RWPE1 (cell line): ENCODE measurements at regions not wholly inside any gene's neighbourhood (a gene's known extent, or its start where the extent isn't known, plus 50 kb on each side); places are given as distances from the start of the nearest gene placed in this dataset.

Source experiments
- CTCF ChIA-PET: fragments of 350-600 bp; sonication (Branson Sonifier 250); formaldehyde crosslinking; extraction: SDS; loops from one replicate; lab custom pipeline; 2021; lab: Yijun Ruan, JAX
- POLR2A ChIA-PET: fragments of 400-600 bp; formaldehyde crosslinking; extraction: SDS; loops from one replicate; lab custom pipeline; 2020; ENCODE audit warnings: antibody characterized with exemption; ENCODE audit not compliant: low non-redundant PET; lab: Yijun Ruan, JAX
- DNase-seq: peaks from one replicate; pipeline ENCODE4 v3.0.0; 2012; ENCODE audit warnings: low spot score
- H3K27ac ChIP-seq: fragments of 450-650 bp; 2 replicates; pipeline ENCODE4 v1.5.1; 2017
- TF ChIP-seq, protein P1 (sequence below): fragments of 450-650 bp; conservative IDR thresholded peaks from 2 replicates; pipeline ENCODE4 v1.5.1; 2017; ENCODE audit warnings: low read depth, mild to moderate bottlenecking

DNA sequence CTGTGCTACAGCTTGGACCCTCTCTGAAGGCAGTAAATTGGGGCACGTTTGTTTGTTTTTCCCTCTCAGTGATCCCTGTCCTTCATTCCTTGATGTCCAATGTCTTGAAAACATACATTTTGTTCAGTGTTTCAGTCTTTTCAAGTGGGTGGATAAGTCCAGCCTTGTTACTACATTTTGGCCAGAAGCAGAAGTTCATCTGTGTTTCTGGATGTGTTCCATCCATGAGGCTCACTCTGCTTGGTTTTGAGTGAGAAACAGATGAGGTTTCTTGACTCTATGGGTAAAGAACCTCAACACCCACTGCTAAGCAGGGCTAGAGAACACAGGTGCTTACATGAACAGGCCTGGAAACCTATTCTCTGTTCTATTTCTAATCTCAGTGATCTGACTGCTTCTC is 74.5 kb upstream of the RFX8 start:
- no peak for DNase-seq
- H3K27ac ChIP-seq = no peak overlapping the region
- TF ChIP-seq, protein P1, sequence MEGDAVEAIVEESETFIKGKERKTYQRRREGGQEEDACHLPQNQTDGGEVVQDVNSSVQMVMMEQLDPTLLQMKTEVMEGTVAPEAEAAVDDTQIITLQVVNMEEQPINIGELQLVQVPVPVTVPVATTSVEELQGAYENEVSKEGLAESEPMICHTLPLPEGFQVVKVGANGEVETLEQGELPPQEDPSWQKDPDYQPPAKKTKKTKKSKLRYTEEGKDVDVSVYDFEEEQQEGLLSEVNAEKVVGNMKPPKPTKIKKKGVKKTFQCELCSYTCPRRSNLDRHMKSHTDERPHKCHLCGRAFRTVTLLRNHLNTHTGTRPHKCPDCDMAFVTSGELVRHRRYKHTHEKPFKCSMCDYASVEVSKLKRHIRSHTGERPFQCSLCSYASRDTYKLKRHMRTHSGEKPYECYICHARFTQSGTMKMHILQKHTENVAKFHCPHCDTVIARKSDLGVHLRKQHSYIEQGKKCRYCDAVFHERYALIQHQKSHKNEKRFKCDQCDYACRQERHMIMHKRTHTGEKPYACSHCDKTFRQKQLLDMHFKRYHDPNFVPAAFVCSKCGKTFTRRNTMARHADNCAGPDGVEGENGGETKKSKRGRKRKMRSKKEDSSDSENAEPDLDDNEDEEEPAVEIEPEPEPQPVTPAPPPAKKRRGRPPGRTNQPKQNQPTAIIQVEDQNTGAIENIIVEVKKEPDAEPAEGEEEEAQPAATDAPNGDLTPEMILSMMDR = no peak
- ChIA-PET POLR2A (no interaction called here), CTCF (no interaction called here)

DNA sequence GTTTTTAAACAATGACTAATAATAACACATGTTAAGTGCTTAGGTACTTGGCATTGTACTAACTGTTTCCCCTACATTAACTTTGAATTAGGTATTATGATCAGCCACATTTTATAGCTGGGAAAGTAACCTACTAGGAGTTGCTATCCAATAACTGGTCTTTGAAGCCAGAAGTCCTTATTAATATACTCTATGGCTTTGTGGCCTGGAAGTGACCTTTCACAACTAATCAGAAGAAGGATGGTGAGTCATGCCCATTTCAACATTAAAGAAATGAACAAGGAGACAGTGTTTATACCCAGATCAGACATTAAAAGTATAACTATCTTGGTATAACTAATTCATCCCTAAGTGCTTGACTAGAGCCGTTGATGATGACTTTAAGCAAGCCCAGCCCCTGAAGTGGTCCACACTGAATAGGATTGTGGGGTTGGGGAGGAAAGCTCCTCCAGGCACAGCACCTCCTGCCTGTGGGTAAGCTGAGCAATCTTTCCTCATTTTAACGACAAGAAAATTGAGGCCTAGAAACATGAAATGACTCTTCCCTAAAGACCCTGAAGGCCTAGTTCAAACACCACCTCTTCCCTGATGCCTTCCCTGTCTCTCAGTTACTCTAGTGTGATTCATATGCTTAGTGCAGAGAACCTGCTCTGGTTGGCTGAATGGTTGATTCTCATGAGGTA is 71.6 kb upstream of the RFX8 start:
- H3K27ac ChIP-seq = no peak overlapping the region
- ChIA-PET POLR2A (no interaction called here), CTCF (interaction anchor here (0.6 kb wide), 1 partner anchor 469 kb away, joined by 3 read pairs; no protein-coding TSS in a partner anchor)
- TF ChIP-seq, protein P1 = no peak
- peak; percentile 59 for DNase-seq

DNA sequence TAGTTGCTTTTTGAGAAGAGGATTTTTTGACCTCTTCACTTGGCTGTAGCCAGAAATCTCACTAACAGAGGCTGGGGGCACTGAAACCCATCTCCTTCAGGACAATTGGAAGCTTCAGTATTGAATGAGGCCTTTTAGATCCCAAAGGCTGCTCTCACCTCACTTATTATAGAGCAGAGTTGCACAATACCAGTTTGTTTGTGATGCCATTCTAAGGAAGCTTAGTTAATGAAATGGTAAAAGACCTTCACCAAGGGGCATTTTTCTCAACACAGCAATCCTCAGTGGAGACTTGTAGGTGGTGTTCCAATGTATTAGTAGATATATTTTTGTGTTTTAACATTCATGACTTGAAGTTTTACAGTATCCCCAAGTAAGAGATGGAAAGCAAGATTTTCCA is 71.0 kb upstream of the RFX8 start:
- no peak overlapping the region for H3K27ac ChIP-seq
- TF ChIP-seq, protein P1 = no peak
- DNase-seq = no peak
- ChIA-PET CTCF (interaction anchor here (0.6 kb wide), 1 partner anchor 469 kb away, joined by 3 read pairs; no protein-coding TSS in a partner anchor), POLR2A (no interaction called here)

DNA sequence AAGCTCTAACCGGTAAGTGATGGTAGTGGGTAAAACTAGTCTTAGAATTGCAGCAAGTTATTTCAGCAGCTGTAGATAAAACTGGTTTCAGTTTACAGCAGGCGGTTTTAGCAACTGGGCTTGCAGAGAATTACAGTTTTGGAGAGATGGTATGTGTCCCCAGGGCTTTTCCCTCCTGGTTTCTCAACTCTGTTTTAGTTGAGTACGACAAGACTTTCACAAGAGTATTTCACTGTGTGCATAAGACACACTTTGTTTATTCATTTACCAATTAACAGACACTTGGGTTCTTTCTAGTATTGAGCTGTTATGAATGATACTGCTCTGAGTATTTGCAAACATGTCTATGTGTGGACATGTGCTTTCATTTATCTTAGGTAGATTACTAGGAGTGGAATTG is 65.6 kb upstream of the RFX8 start:
- H3K27ac ChIP-seq = no peak overlapping the region
- no peak for DNase-seq
- ChIA-PET CTCF (interaction anchor here (1.0 kb wide), 1 partner anchor 15 kb away, joined by 3 read pairs; no protein-coding TSS in a partner anchor), POLR2A (no interaction called here)
- TF ChIP-seq, protein P1 = no peak

DNA sequence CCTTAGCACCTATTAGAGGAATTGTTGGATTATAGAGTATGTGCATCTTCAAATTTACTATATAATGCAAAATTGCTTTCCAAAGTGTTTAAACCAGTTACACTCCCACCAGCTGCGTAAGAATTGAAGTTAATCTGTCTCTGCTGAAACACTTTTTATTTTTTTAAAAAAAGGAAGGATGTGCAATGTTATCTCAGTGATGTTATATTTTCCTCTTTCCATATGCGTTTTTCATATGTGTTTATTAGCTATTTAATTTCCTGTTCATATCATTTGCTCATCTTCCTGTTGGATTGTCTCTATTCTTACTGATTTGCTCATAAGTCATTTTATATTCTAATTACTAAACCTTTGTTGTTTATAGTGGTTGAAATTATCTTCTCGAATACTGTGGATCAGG is 63.2 kb upstream of the RFX8 start:
- ChIA-PET POLR2A (no interaction called here), CTCF (no interaction called here)
- no peak overlapping the region for H3K27ac ChIP-seq
- TF ChIP-seq, protein P1 = no peak
- no peak for DNase-seq

DNA sequence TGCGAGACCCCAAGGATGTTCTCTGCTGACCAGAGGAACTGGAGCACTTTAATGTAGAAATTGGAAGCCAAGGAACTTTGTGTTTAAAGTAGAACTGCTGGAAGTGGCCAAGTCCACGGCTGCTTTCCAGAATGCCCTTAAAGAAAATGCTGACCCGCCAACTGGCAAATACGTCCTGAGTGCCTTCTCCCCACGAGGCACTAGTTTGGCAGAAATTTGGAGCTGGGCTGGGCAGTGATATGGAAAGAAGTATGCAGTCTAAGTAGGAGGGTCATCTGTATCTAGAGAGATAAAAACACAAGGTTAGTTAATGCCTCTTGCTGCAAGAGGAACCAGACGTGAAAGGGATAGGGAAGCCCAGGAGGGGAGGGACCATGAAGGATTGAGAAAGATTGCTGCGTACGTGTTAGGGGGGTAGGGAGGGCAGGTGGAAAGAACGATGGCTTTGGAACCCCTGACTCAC is 59.3 kb upstream of the RFX8 start:
- DNase-seq = no peak
- POLR2A ChIA-PET = no interaction called here
- no peak overlapping the region for H3K27ac ChIP-seq
- CTCF ChIA-PET = no interaction called here
- TF ChIP-seq, protein P1 = no peak
